CD4-positive, alpha-beta memory T cell (primary cell): ENCODE measurements at regions not wholly inside any gene's neighbourhood (a gene's known extent, or its start where the extent isn't known, plus 50 kb on each side); places are given as distances from the start of the nearest gene placed in this dataset.
A peak's percentile ranks its signal among the peaks of the same experiment; 100 is the strongest.

Experiments
- CTCF ChIA-PET: fragments of 350-600 bp; sonication (Branson Sonifier 250); formaldehyde crosslinking; loops from one replicate; lab custom pipeline; 2021; ENCODE audit warnings: inconsistent platforms; ENCODE audit not compliant: partially characterized antibody; lab: Charles Lee
- POLR2A ChIA-PET: fragments of 350-600 bp; sonication (Branson Sonifier 250); formaldehyde crosslinking; loops from one replicate; lab custom pipeline; 2021; ENCODE audit not compliant: partially characterized antibody; lab: Charles Lee
- DNase-seq, 5 donors: peaks; one replicate each; pipeline versions ENCODE4 v3.0.0 to v3.0.0-alpha.2; 2020 to 2022; ENCODE audit warnings: mixed read lengths in 1 of 5
- H3K27ac ChIP-seq: one replicate; pipeline ENCODE4 v1.7.0; 2013; ENCODE audit warnings: low read depth, low read length
- H3K27me3 ChIP-seq: 2 replicates; pipeline ENCODE4 v1.7.0; 2013; ENCODE audit warnings: mild to moderate bottlenecking, low read length, moderate library complexity; ENCODE audit not compliant: insufficient read depth
- H3K36me3 ChIP-seq: 2 replicates; pipeline ENCODE4 v1.7.0; 2013; ENCODE audit warnings: mild to moderate bottlenecking, low read length, moderate library complexity; ENCODE audit not compliant: insufficient read depth
- H3K4me1 ChIP-seq: 2 replicates; pipeline ENCODE4 v1.7.0; 2013; ENCODE audit warnings: mild to moderate bottlenecking, low read length, moderate library complexity; ENCODE audit not compliant: insufficient read depth
- H3K4me3 ChIP-seq, 2 donors: one replicate each; pipeline ENCODE4 v1.7.0; 2013; ENCODE audit warnings: low read length in 2 of 2, mild to moderate bottlenecking in 1 of 2
- H3K9me3 ChIP-seq, 2 donors: one replicate each; pipeline ENCODE4 v1.7.0; 2013; ENCODE audit warnings: low read length in 2 of 2, control low read depth in 1 of 2; ENCODE audit not compliant: control insufficient read depth in 1 of 2
- H3K27ac Mint-ChIP-seq, 7 donors: one replicate each; pipeline ENCODE4 v1.8.0; 2020 to 2021; ENCODE audit warnings: mixed read lengths in 7 of 7, mild to moderate bottlenecking in 6 of 7, inconsistent platforms in 3 of 7, moderate library complexity in 3 of 7
- H3K27me3 Mint-ChIP-seq, 2 donors: one replicate each; pipeline ENCODE4 v1.8.0; 2020 to 2021; ENCODE audit warnings: mixed read lengths in 2 of 2
- H3K36me3 Mint-ChIP-seq, 2 donors: one replicate each; pipeline ENCODE4 v1.8.0; 2020 to 2021; ENCODE audit warnings: mixed read lengths in 2 of 2, inconsistent platforms in 1 of 2, mild to moderate bottlenecking in 1 of 2
- H3K4me1 Mint-ChIP-seq, 4 donors: one replicate each; pipeline ENCODE4 v1.8.0; 2020 to 2021; ENCODE audit warnings: mixed read lengths in 4 of 4, mild to moderate bottlenecking in 1 of 4
- H3K4me3 Mint-ChIP-seq, 8 donors: one replicate each; pipeline ENCODE4 v1.8.0; 2020 to 2021; ENCODE audit warnings: mixed read lengths in 8 of 8, mild to moderate bottlenecking in 7 of 8, moderate library complexity in 6 of 8, inconsistent platforms in 3 of 8
- H3K9me3 Mint-ChIP-seq, 8 donors: one replicate each; pipeline ENCODE4 v1.8.0; 2020 to 2021; ENCODE audit warnings: mixed read lengths in 8 of 8, mild to moderate bottlenecking in 5 of 8, inconsistent platforms in 3 of 8, moderate library complexity in 1 of 8
- intact Hi-C: fragments of 100-400 bp; cut with micrococcal nuclease; formaldehyde crosslinking; loops from one replicate; pipeline ENCODE4 v1.15.1; 2023

- CTCF ChIA-PET = no interaction called here
- Histone ChIP-seq H3K27me3 (no peaks in the 10 kb centered on the region), H3K27ac (no peak overlapping the region), H3K36me3 (no peaks in the 10 kb centered on the region), H3K4me1 (no peaks in the 10 kb centered on the region), H3K4me3 (no peak overlapping the region), H3K9me3 (no peaks in the 10 kb centered on the region)
- Mint-ChIP-seq H3K27ac (no peak overlapping the region), H3K9me3 (peaks cover 0 to 2% (median 0%) of the 10 kb centered on the region in 8 donors), H3K4me3 (no peak overlapping the region), H3K27me3 (peaks cover 0 to 4% of the 10 kb centered on the region in 2 donors), H3K4me1 (peaks cover 0 to 5% (median 0%) of the 10 kb centered on the region in 4 donors), H3K36me3 (no peaks in the 10 kb centered on the region)
- DNase-seq = no peak
- intact Hi-C loops = no loop called here
- POLR2A ChIA-PET = no interaction called here
Measured at GRCh38 chr20:61127311-61128039, 124.6 kb upstream of the CDH4 start.

GRCh38 chr20:61128701-61129269, 123.3 kb upstream of the CDH4 start:
- ChIA-PET POLR2A (no interaction called here), CTCF (no interaction called here)
- Histone ChIP-seq H3K4me3 (no peak overlapping the region), H3K27ac (no peak overlapping the region), H3K27me3 (no peaks in the 10 kb centered on the region), H3K36me3 (no peaks in the 10 kb centered on the region), H3K9me3 (no peaks in the 10 kb centered on the region), H3K4me1 (no peaks in the 10 kb centered on the region)
- no peak overlapping the region for H3K27ac Mint-ChIP-seq
- H3K27me3 Mint-ChIP-seq = peaks cover 0 to 8% of the 10 kb centered on the region in 2 donors
- H3K9me3 Mint-ChIP-seq = peaks cover 0 to 2% (median 0%) of the 10 kb centered on the region in 8 donors
- intact Hi-C loops = no loop called here
- no peak overlapping the region for H3K4me3 Mint-ChIP-seq
- no peak for DNase-seq
- peaks cover 0 to 5% (median 0%) of the 10 kb centered on the region in 4 donors for H3K4me1 Mint-ChIP-seq
- no peaks in the 10 kb centered on the region for H3K36me3 Mint-ChIP-seq

GRCh38 chr20:61129311-61129710, 122.8 kb upstream of the CDH4 start:
- no peaks in the 10 kb centered on the region for H3K27me3 ChIP-seq
- Mint-ChIP-seq H3K4me3 (no peak overlapping the region), H3K9me3 (no peaks in the 10 kb centered on the region), H3K27me3 (peaks cover 0 to 10% of the 10 kb centered on the region in 2 donors), H3K4me1 (peaks cover 0 to 5% (median 0%) of the 10 kb centered on the region in 4 donors), H3K27ac (peak overlapping the region in 1 of 7 donors; percentile 42), H3K36me3 (no peaks in the 10 kb centered on the region)
- no peak for DNase-seq
- no peak overlapping the region for H3K27ac ChIP-seq
- H3K4me3 ChIP-seq = no peak overlapping the region
- no peaks in the 10 kb centered on the region for H3K36me3 ChIP-seq
- no peaks in the 10 kb centered on the region for H3K9me3 ChIP-seq
- intact Hi-C loops = no loop called here
- no peaks in the 10 kb centered on the region for H3K4me1 ChIP-seq
- POLR2A ChIA-PET = no interaction called here
- CTCF ChIA-PET = no interaction called here

GRCh38 chr20:61130156-61130555, 121.9 kb upstream of the CDH4 start:
- Mint-ChIP-seq H3K36me3 (no peaks in the 10 kb centered on the region), H3K27ac (no peak overlapping the region), H3K4me1 (peaks cover 0 to 5% (median 0%) of the 10 kb centered on the region in 4 donors), H3K4me3 (no peak overlapping the region), H3K27me3 (peaks cover 0 to 10% of the 10 kb centered on the region in 2 donors), H3K9me3 (no peaks in the 10 kb centered on the region)
- ChIA-PET POLR2A (no interaction called here), CTCF (no interaction called here)
- no peaks in the 10 kb centered on the region for H3K9me3 ChIP-seq
- H3K4me3 ChIP-seq = no peak overlapping the region
- H3K27ac ChIP-seq = no peak overlapping the region
- no peaks in the 10 kb centered on the region for H3K36me3 ChIP-seq
- no peaks in the 10 kb centered on the region for H3K4me1 ChIP-seq
- intact Hi-C loops = no loop called here
- no peak for DNase-seq
- H3K27me3 ChIP-seq = no peaks in the 10 kb centered on the region

- Mint-ChIP-seq H3K36me3 (no peaks in the 10 kb centered on the region), H3K27ac (peak overlapping the region in 1 of 7 donors; percentile 58), H3K9me3 (no peaks in the 10 kb centered on the region), H3K4me1 (peaks cover 0 to 5% (median 0%) of the 10 kb centered on the region in 4 donors), H3K4me3 (no peak overlapping the region), H3K27me3 (peaks cover 0 to 13% of the 10 kb centered on the region in 2 donors)
- no peaks in the 10 kb centered on the region for H3K9me3 ChIP-seq
- H3K4me3 ChIP-seq = no peak overlapping the region
- POLR2A ChIA-PET = no interaction called here
- intact Hi-C loops = no loop called here
- H3K36me3 ChIP-seq = no peaks in the 10 kb centered on the region
- no peak for DNase-seq
- no peaks in the 10 kb centered on the region for H3K27me3 ChIP-seq
- CTCF ChIA-PET = no interaction called here
- H3K4me1 ChIP-seq = no peaks in the 10 kb centered on the region
- no peak overlapping the region for H3K27ac ChIP-seq
Measured at GRCh38 chr20:61131944-61132343, 120.1 kb upstream of the CDH4 start.

- no peaks in the 10 kb centered on the region for H3K36me3 ChIP-seq
- H3K27me3 Mint-ChIP-seq = peaks cover 0 to 13% of the 10 kb centered on the region in 2 donors
- DNase-seq = no peak
- peaks cover 0 to 5% (median 0%) of the 10 kb centered on the region in 4 donors for H3K4me1 Mint-ChIP-seq
- no peak overlapping the region for H3K4me3 ChIP-seq
- no peaks in the 10 kb centered on the region for H3K4me1 ChIP-seq
- H3K27ac ChIP-seq = no peak overlapping the region
- intact Hi-C loops = no loop called here
- ChIA-PET CTCF (no interaction called here), POLR2A (no interaction called here)
- no peaks in the 10 kb centered on the region for H3K9me3 Mint-ChIP-seq
- no peaks in the 10 kb centered on the region for H3K36me3 Mint-ChIP-seq
- no peaks in the 10 kb centered on the region for H3K27me3 ChIP-seq
- H3K4me3 Mint-ChIP-seq = no peak overlapping the region
- no peak overlapping the region for H3K27ac Mint-ChIP-seq
- H3K9me3 ChIP-seq = no peaks in the 10 kb centered on the region
Measured at GRCh38 chr20:61133611-61134010, 118.5 kb upstream of the CDH4 start.

GRCh38 chr20:61134296-61135030, 117.6 kb upstream of the CDH4 start:
- POLR2A ChIA-PET = no interaction called here
- no peak overlapping the region for H3K27ac Mint-ChIP-seq

More at GRCh38 chr20:61134296-61135030, 117.6 kb upstream of the CDH4 start:
- Mint-ChIP-seq H3K36me3 (no peaks in the 10 kb centered on the region), H3K27me3 (peaks cover 0 to 13% of the 10 kb centered on the region in 2 donors), H3K4me1 (peaks cover 0 to under 1% (median 0%) of the 10 kb centered on the region in 4 donors), H3K4me3 (no peak overlapping the region), H3K9me3 (no peaks in the 10 kb centered on the region)
- no peaks in the 10 kb centered on the region for H3K4me1 ChIP-seq
- H3K4me3 ChIP-seq = no peak overlapping the region
- no peaks in the 10 kb centered on the region for H3K36me3 ChIP-seq
- CTCF ChIA-PET = no interaction called here
- DNase-seq = no peak
- no peak overlapping the region for H3K27ac ChIP-seq
- no peaks in the 10 kb centered on the region for H3K9me3 ChIP-seq
- H3K27me3 ChIP-seq = no peaks in the 10 kb centered on the region
- intact Hi-C loops = no loop called here
